SH-SY5Y (cell line): ENCODE measurements at regions not wholly inside any gene's neighbourhood (a gene's known extent, or its start where the extent isn't known, plus 50 kb on each side); places are given as distances from the start of the nearest gene placed in this dataset.

Source experiments
- GATA2 ChIP-seq: IDR thresholded peaks from 2 replicates; pipeline ENCODE4 v1.6.1; 2011; ENCODE audit warnings: mild to moderate bottlenecking, low read depth, low read length
- GATA3 ChIP-seq: IDR thresholded peaks from 2 replicates; pipeline ENCODE4 v1.6.1; 2011; ENCODE audit warnings: low read depth, mild to moderate bottlenecking, low read length, moderate library complexity

DNA sequence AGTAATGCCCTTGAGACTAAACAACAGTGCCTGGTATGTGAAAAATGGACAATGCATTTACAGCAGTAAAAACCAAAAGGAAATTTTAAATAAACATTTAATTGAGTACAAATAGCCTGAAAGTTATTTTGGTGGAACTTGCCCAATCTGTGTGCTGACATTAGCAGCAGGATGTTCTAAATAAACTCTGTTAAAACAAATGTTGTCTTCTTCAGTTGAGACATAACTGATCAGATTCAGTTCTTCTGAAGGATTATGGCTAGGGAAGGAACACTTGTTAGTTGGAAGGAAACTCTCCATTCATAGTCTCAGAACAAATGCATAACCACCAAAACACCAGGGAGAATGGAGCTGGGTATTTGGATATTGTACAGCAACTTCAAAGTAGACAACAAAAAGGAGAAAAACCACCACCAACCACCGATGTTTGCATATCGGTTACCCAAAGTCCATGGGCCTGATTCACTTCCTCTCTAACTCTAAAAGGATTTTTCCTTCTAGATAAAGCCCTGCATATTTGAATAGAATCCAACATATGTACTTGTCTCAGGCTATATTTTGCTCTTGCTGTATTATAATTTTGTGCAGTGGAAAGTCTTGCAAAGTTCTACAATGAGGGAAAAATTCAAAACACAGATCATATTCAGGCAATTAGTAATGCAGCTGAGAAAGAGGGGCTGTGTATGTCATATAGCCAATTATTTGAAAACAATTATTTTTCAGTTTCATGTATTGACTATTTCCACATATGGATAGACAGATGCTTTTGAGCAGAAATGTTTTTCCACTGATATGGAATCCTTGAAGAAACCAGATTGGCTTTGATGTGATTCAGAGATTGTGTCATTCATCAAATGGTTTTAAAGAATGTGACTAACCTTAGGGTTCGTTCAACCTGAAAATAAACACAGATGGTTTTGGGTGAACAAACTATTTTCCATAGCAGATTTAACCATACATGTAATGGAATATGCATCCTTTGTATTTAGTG is 152.2 kb upstream of the BMP4 start:
- TF ChIP-seq GATA3 (no peak), GATA2 (no peak)

- no peak for TF ChIP-seq GATA3
- no peak for TF ChIP-seq GATA2
Measured at GRCh38 chr14:54109521-54110120, 153.0 kb upstream of the BMP4 start.

GRCh38 chr14:54114941-54115340 is 158.3 kb upstream of the BMP4 start:
- no peak for TF ChIP-seq GATA2
- TF ChIP-seq GATA3, result no peak

GRCh38 chr14:54116198-54116885 is 159.7 kb upstream of the BMP4 start:
- no peak for TF ChIP-seq GATA2
- TF ChIP-seq GATA3, result no peak

GRCh38 chr14:54116972-54117371 is 160.3 kb upstream of the BMP4 start:
- TF ChIP-seq GATA2 (no peak), GATA3 (no peak)

DNA sequence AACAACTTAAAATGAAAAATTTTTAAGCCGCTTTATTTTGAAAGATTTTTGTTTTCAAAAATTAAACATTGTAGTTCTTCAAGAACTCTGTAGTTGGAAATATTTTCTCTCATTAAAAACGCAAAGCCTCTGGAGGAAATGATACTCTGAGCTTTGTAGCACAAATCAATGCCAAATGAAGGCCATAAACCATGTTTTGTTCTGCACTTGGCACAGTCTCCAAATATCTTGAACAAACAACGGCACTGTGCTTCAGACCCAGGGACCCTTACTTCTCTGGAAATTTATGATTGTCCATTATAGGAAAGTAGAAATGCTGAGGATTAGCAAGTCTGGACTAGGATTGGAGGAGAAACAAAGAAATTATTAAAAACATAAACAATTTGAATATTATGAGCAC is 160.8 kb upstream of the BMP4 start:
- no peak for TF ChIP-seq GATA3
- no peak for TF ChIP-seq GATA2

DNA sequence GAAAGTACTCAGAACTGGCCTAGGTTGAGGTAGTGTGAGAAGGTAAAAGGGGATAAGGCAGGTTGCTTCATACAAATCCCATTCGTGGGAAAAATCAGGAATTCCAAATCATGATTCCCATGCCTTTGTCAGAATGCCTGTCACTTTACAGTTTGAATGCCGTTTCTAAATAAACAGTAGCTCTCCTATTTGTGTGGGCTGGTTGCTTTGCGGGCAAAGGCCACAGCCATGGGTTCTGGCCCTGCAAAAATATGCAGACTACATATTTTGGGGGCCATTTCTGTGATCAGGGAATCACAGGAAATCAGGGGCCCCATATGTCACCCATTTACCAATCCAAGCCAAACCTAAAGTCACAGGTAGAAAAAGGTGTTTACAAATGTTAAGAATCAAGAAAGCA is 161.3 kb upstream of the BMP4 start:
- TF ChIP-seq GATA2, result no peak
- no peak for TF ChIP-seq GATA3

GRCh38 chr14:54120260-54120659 is 163.6 kb upstream of the BMP4 start:
- TF ChIP-seq GATA3 (no peak), GATA2 (no peak)

GRCh38 chr14:54121466-54122027 is 164.9 kb upstream of the BMP4 start:
- TF ChIP-seq GATA2, result no peak

DNA sequence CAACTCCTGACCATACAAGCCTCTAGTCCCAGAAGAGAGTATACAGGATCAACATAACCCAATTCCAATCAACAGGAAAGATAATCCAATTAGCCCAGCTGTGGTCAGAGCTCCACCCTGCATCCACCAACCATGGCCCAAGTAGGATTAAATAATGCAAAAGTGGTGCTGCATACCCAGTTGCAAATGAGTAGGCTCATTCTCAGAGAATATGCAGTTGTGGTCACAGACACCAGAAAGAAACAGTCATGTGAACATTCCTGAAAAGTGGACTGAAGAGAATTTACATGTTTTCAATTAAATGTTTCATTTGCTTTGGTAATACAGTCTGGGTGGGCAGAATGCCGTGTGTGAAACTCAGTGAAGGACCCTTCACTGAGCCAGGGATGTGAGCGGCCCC is 167.2 kb upstream of the BMP4 start:
- TF ChIP-seq GATA2 (no peak), GATA3 (no peak)

- TF ChIP-seq GATA2, result no peak
- no peak for TF ChIP-seq GATA3
Measured at GRCh38 chr14:54125109-54125508, 168.5 kb upstream of the BMP4 start.

DNA sequence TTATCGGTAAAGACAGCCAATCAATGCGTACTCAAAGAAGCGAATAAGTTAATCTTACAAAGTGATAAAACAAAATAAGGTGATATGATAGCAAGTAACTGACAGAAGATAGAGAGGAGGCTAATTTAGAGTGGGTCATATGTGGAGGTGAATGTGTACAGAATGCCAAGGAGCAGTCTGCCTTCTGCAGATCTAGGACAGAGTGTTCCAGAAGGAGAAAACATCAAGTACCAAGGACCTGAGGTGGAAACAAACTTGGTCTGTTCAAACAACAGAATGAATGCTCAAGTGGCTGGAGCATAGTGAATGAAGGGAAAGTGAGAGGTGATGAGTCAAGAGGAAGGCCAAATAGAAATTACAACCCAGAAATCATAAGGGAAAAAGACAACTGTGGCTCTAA is 170.3 kb upstream of the BMP4 start:
- TF ChIP-seq GATA3, result no peak
- no peak for TF ChIP-seq GATA2

DNA sequence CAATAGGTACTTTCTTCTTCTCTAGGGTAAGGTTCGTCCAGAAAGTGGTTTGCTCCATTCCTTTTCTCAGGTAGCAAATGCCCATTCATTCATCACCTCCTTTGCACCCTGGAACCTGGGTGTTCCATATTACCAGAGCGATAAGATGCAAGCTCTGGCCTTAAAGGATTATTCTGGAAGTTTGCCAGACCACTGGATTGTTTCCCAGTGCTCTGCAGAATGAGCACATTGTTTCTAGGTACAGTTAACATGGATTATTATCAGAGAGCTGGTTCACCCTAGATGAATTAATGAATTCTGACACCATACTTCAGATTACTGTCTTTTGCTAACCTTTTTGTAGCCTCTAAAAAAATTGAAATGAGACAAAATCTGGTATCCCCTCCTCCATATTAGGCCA is 170.9 kb upstream of the BMP4 start:
- TF ChIP-seq GATA2 (no peak), GATA3 (no peak)

GRCh38 chr14:54129850-54130640 is 173.4 kb upstream of the BMP4 start:
- TF ChIP-seq GATA3, result no peak

GRCh38 chr14:54132496-54132895 is 175.9 kb upstream of the BMP4 start:
- TF ChIP-seq GATA2 (no peak), GATA3 (no peak)
